GM12873 (cell line): ENCODE measurements at regions not wholly inside any gene's neighbourhood (a gene's known extent, or its start where the extent isn't known, plus 50 kb on each side); places are given as distances from the start of the nearest gene placed in this dataset.
A peak's percentile ranks its signal among the peaks of the same experiment; 100 is the strongest.

Experiments
- CTCF ChIP-seq: IDR thresholded peaks from 2 replicates; pipeline ENCODE4 v1.5.1; 2012; ENCODE audit warnings: low read depth, mild to moderate bottlenecking, moderate library complexity, low read length, control low read depth; ENCODE audit not compliant: insufficient read depth; ENCODE audit errors: missing control alignments

GRCh38 chr5:91277840-91278239 is 105.3 kb downstream of the ARRDC3 start:
- no peak for TF ChIP-seq CTCF

DNA sequence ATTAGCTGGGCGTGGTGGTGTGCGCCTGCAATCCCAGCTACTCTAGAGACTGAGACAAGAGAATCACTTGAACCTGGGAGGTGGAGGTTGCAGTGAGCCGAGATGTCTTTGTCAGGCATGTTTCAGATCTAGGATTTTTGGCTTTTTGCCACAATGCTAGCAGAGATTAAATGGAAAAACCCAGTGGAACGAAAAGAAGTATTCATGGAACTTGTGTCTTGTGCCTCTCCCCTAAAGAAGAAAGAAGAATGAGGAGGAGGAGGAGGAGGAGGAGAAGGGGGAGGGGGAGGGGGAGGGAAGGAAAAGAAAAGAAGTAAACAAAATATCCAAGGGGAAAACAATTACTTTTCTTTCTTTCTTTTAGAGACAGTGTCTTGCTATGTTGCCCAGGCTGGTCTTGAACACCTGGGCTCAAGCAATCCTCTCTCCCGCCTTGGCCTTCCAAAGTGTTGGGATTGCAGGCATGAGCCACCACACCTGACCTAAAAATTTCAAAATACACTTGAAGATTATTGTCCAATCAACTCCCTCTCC is 106.0 kb downstream of the ARRDC3 start:
- no peak for TF ChIP-seq CTCF

DNA sequence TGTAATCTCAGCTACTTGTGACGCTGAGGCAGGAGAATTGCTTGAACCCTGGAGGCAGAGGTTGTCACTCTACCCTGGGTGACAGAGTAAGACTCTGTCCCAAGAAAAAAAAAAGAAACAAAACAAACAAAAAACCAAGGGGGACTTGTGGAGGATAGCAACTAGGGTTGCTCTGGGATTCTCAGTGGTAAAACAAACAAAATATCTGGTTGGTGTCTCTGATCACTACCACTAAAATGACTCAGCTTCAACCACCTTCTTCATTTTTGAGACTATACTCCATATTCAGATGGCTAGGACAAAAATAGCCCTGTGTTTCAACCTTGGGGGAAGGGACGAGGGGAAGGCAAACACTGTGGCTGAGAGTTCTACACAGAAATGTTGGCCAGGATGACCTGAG is 110.3 kb downstream of the ARRDC3 start:
- no peak for TF ChIP-seq CTCF

GRCh38 chr5:91271999-91272398 is 111.1 kb downstream of the ARRDC3 start:
- no peak for TF ChIP-seq CTCF

DNA sequence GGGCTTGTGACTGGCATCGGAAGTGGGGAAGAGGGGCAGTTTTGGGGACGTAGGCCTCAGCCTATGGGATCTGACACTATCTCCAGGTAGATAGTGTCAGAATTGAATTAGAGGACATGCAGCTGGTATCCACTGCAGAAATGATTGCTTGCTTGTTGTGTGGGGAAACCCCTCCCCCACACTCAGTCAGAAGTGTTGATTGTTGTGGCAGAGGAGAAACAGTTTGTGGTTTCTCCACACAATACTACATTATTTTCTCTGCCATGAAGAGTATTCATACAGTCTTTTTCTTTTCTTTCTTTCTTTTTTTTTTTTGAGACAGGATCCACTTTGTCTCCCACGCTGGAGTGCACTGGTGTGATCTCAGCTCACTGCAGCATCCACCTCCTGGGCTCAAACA is 113.9 kb downstream of the ARRDC3 start:
- TF ChIP-seq CTCF, result no peak

GRCh38 chr5:91266184-91266705 is 116.9 kb downstream of the ARRDC3 start:
- peak; percentile 25 for TF ChIP-seq CTCF

GRCh38 chr5:91264311-91265051 is 118.6 kb downstream of the ARRDC3 start:
- no peak for TF ChIP-seq CTCF
